ENCODE measurements at regions not wholly inside any gene's neighbourhood (a gene's known extent, or its start where the extent isn't known, plus 50 kb on each side); places are given as distances from the start of the nearest gene placed in this dataset.
"Not testable (repeated sequence)": the region's sequence is repeated elsewhere in the genome, so short reads cannot be mapped to it uniquely, and the experiment has no call there.

DNA sequence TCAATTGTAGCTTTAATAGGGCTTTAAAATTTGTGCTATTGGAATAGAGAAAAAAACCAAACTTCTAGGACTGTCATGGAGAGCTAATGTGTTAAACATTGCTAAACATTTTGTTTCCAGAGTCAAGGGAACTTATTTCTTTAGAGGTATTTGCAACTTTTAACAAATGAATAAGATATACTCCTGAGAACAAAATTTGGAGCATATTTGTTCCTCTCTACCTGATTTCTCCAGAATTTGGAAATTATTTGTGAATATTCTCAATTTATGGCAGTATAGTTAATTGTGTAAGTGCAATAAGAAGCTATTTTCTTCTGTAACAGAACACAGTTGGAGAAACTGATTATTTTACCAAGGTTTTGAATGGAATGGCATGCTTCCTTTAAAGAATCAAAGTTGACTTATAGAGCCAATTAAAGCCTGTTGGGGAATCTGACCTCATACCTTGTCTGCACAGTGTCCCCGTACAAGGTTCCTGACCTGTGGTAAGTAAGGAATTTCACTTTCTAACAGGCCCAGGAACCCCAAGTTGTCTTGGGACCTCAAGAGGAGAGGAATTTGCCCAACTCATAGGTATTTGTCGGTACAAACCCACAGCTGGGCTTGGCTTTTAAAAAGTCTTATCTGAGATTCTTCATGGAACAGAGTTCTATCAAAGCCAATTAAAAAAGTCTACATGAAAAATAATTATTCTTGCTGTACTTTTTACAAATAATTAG, 72.6 kb upstream of the CSF1 start:
- Mint-ChIP-seq H3K4me3 (no peak overlapping the region), H3K36me3 (peaks cover 6% of the 10 kb centered on the region), H3K9me3 (peaks cover 3% of the 10 kb centered on the region), H3K4me1 (no peaks in the 10 kb centered on the region), H3K27me3 (peaks cover 8% of the 10 kb centered on the region), H3K27ac (no peak overlapping the region)
- ATAC-seq (ENCODE audit: low read depth) (no peak), DNase-seq (ENCODE audit: low spot score in 2 of 2) (no peak)

DNA sequence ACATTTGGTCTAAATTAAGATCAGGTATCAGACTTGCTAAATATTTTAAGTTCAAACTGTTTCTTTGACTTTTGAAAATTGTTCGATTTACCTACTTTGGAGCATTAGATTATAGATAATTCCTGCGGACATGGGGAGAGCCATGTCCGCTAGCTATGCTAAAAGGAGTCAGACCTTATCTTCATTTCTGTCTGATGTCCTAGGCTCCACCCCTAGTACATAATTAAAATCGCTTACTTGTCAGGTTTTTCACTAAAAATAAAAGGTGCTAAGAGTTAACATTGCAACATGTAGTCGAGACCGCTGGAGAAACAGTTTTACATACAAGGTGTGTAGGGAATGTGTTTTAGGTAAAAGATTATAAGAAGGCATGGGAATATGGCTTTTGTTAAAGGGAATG, 71.9 kb upstream of the EPS8L3 start:
- peaks cover 13% of the 10 kb centered on the region for H3K27me3 Mint-ChIP-seq
- not testable (repeated sequence) for H3K4me3 Mint-ChIP-seq; DNase-seq (ENCODE audit: low spot score in 2 of 2); H3K27ac Mint-ChIP-seq; H3K4me1 Mint-ChIP-seq; H3K36me3 Mint-ChIP-seq; ATAC-seq (ENCODE audit: low read depth); H3K9me3 Mint-ChIP-seq

- H3K4me1 Mint-ChIP-seq: no peaks in the 10 kb centered on the region
- H3K27ac Mint-ChIP-seq: no peak overlapping the region
- peaks cover 3% of the 10 kb centered on the region for H3K9me3 Mint-ChIP-seq
- peaks cover 6% of the 10 kb centered on the region for H3K36me3 Mint-ChIP-seq
- DNase-seq (ENCODE audit: low spot score in 2 of 2) (no peak), ATAC-seq (ENCODE audit: low read depth) (no peak)
- no peak overlapping the region for H3K4me3 Mint-ChIP-seq
- peaks cover 12% of the 10 kb centered on the region for H3K27me3 Mint-ChIP-seq
These were observed 71.2 kb upstream of the EPS8L3 start for GRCh38 chr1:109834951-109835350.

DNA sequence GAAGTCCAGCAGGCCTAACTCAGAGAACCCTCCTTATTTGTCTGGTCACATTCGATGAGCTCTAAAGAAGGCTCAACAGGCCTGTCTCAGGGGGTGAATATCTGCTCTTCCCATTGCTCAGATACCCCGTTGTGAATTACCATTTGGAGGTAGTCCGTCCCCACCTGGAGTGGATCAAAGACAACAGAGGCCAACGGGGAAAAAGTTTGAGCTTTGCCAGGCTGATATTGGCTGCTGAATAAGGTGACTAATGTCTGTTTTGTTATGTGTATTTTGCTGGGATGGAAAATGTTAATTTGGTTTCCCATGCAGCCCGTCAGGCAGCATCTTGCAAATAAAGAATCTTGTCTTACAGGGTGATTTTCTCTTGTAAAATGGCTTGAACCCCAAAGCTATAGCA, 69.2 kb upstream of the EPS8L3 start:
- Mint-ChIP-seq H3K27ac (no peak overlapping the region), H3K4me1 (no peaks in the 10 kb centered on the region), H3K9me3 (peaks cover 3% of the 10 kb centered on the region), H3K36me3 (peaks cover 6% of the 10 kb centered on the region), H3K27me3 (peaks cover 10% of the 10 kb centered on the region), H3K4me3 (no peak overlapping the region)
- ATAC-seq (ENCODE audit: low read depth) (no peak), DNase-seq (ENCODE audit: low spot score in 2 of 2) (no peak)

- ATAC-seq (ENCODE audit: low read depth) (no peak), DNase-seq (ENCODE audit: low spot score in 2 of 2) (no peak)
- H3K9me3 Mint-ChIP-seq: no peaks in the 10 kb centered on the region
- H3K4me1 Mint-ChIP-seq: peaks cover 7% of the 10 kb centered on the region
- no peak overlapping the region for H3K27ac Mint-ChIP-seq
- H3K4me3 Mint-ChIP-seq: no peak overlapping the region
- peaks cover 10% of the 10 kb centered on the region for H3K27me3 Mint-ChIP-seq
- H3K36me3 Mint-ChIP-seq: no peaks in the 10 kb centered on the region
These were observed 65.2 kb upstream of the EPS8L3 start for GRCh38 chr1:109828756-109829505.

- Mint-ChIP-seq H3K4me1 (peaks cover 7% of the 10 kb centered on the region), H3K27me3 (peaks cover 10% of the 10 kb centered on the region), H3K27ac (no peak overlapping the region), H3K36me3 (no peaks in the 10 kb centered on the region), H3K4me3 (no peak overlapping the region), H3K9me3 (no peaks in the 10 kb centered on the region)
- DNase-seq (ENCODE audit: low spot score in 2 of 2): no peak
- ATAC-seq (ENCODE audit: low read depth): no peak
These were observed 64.3 kb upstream of the EPS8L3 start for GRCh38 chr1:109827986-109828385.

GRCh38 chr1:109827466-109827865, 63.7 kb upstream of the EPS8L3 start:
- Mint-ChIP-seq H3K27me3 (peaks cover 6% of the 10 kb centered on the region), H3K36me3 (no peaks in the 10 kb centered on the region), H3K4me3 (no peak overlapping the region), H3K9me3 (no peaks in the 10 kb centered on the region), H3K4me1 (peaks cover 7% of the 10 kb centered on the region), H3K27ac (no peak overlapping the region)
- ATAC-seq (ENCODE audit: low read depth): no peak
- DNase-seq (ENCODE audit: low spot score in 2 of 2): no peak

GRCh38 chr1:109826930-109827349, 63.2 kb upstream of the EPS8L3 start:
- peaks cover 7% of the 10 kb centered on the region for H3K4me1 Mint-ChIP-seq
- H3K9me3 Mint-ChIP-seq: no peaks in the 10 kb centered on the region
- H3K36me3 Mint-ChIP-seq: no peaks in the 10 kb centered on the region
- DNase-seq (ENCODE audit: low spot score in 2 of 2): no peak
- H3K27me3 Mint-ChIP-seq: peaks cover 6% of the 10 kb centered on the region
- ATAC-seq (ENCODE audit: low read depth): no peak
- H3K27ac Mint-ChIP-seq: no peak overlapping the region
- no peak overlapping the region for H3K4me3 Mint-ChIP-seq

DNA sequence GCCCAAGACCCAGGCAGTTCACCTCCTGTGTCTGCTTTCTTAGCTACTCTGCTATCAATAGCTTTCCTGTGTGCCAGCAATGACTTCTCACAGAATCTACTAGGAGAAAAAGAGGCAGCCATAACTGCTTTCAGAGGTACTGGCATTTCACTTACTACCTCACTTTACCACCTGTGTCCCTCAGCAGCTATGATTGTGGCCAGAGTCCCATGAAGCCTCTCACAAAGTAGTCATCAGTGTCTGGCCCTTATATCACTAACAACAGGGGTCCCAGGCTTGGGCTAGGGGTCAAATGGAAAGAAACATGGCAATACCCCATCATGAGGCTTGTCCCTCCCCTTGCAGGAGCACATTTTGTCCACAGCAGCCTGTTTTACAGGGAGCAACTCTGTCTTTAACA, 62.7 kb upstream of the EPS8L3 start:
- Mint-ChIP-seq H3K4me3 (no peak overlapping the region), H3K27me3 (peaks cover 7% of the 10 kb centered on the region), H3K36me3 (no peaks in the 10 kb centered on the region), H3K9me3 (no peaks in the 10 kb centered on the region), H3K4me1 (peaks cover 7% of the 10 kb centered on the region), H3K27ac (no peak overlapping the region)
- DNase-seq (ENCODE audit: low spot score in 2 of 2) (no peak), ATAC-seq (ENCODE audit: low read depth) (no peak)

GRCh38 chr1:109824349-109825115, 60.8 kb upstream of the EPS8L3 start:
- peaks cover 6% of the 10 kb centered on the region for H3K27me3 Mint-ChIP-seq
- no peaks in the 10 kb centered on the region for H3K36me3 Mint-ChIP-seq
- no peak for DNase-seq (ENCODE audit: low spot score in 2 of 2)
- no peak overlapping the region for H3K4me3 Mint-ChIP-seq
- H3K27ac Mint-ChIP-seq: no peak overlapping the region
- no peak for ATAC-seq (ENCODE audit: low read depth)
- no peaks in the 10 kb centered on the region for H3K9me3 Mint-ChIP-seq
- H3K4me1 Mint-ChIP-seq: peaks cover 7% of the 10 kb centered on the region

GRCh38 chr1:109823543-109824348, 60.0 kb upstream of the EPS8L3 start:
- Mint-ChIP-seq H3K9me3 (no peaks in the 10 kb centered on the region), H3K4me3 (no peak overlapping the region), H3K36me3 (no peaks in the 10 kb centered on the region), H3K27ac (no peak overlapping the region), H3K27me3 (peaks cover 6% of the 10 kb centered on the region), H3K4me1 (peaks cover 7% of the 10 kb centered on the region)
- DNase-seq (ENCODE audit: low spot score in 2 of 2): no peak
- no peak for ATAC-seq (ENCODE audit: low read depth)

GRCh38 chr1:109822749-109823542, 59.2 kb upstream of the EPS8L3 start:
- Mint-ChIP-seq H3K9me3 (no peaks in the 10 kb centered on the region), H3K27me3 (peaks cover 6% of the 10 kb centered on the region), H3K27ac (no peak overlapping the region), H3K36me3 (no peaks in the 10 kb centered on the region), H3K4me3 (no peak overlapping the region), H3K4me1 (peaks cover 7% of the 10 kb centered on the region)
- DNase-seq (ENCODE audit: low spot score in 2 of 2): no peak
- ATAC-seq (ENCODE audit: low read depth): no peak
